ENCODE measurements at regions not wholly inside any gene's neighbourhood (a gene's known extent, or its start where the extent isn't known, plus 50 kb on each side); places are given as distances from the start of the nearest gene placed in this dataset.

DNA sequence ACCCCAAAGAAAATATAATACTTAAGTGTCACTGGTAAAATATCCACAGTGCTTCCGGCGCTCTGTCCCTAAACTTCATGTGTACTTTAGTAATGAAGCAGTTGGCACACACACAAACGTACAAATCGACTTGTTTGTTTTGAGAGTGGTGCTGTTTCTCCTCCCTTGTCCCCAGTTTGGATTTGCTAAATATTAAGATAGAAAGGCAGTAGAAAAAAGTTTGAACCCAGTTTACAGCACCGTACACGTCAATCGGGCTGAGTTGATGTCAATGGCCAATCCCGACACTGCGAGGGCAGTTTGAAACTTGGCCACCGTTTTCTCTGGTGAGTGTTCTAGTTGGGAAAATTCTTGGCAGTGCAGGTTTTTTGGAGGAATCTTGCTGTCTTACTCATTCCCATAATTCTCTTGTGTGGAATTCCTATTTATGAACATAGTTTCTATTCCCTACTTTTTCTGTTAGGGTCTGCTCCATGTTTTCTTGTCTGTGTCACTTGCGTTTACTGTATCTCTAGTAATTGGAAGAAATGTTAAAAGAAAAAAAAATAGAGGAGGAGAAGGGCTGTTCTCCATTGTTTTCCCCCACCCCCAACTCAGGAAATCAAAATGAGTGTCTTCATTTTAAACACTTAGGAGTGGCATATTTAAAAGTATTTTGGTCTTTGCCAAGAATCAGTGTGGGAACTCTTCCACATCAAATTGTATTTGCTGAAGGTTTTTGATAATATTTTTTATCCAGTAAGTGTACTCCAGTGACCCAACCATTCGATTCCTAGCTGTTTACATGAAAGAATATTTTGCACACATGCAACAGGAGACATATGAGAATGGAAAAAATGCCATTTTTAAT lies 72.3 kb downstream of the OR2B2 start (continued):
- TF ChIP-seq, protein P1, sequence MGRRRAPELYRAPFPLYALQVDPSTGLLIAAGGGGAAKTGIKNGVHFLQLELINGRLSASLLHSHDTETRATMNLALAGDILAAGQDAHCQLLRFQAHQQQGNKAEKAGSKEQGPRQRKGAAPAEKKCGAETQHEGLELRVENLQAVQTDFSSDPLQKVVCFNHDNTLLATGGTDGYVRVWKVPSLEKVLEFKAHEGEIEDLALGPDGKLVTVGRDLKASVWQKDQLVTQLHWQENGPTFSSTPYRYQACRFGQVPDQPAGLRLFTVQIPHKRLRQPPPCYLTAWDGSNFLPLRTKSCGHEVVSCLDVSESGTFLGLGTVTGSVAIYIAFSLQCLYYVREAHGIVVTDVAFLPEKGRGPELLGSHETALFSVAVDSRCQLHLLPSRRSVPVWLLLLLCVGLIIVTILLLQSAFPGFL (CRISPR knock-in tag; IDR thresholded peaks at IDR 0.05), result no peak
- TF ChIP-seq, protein P2, sequence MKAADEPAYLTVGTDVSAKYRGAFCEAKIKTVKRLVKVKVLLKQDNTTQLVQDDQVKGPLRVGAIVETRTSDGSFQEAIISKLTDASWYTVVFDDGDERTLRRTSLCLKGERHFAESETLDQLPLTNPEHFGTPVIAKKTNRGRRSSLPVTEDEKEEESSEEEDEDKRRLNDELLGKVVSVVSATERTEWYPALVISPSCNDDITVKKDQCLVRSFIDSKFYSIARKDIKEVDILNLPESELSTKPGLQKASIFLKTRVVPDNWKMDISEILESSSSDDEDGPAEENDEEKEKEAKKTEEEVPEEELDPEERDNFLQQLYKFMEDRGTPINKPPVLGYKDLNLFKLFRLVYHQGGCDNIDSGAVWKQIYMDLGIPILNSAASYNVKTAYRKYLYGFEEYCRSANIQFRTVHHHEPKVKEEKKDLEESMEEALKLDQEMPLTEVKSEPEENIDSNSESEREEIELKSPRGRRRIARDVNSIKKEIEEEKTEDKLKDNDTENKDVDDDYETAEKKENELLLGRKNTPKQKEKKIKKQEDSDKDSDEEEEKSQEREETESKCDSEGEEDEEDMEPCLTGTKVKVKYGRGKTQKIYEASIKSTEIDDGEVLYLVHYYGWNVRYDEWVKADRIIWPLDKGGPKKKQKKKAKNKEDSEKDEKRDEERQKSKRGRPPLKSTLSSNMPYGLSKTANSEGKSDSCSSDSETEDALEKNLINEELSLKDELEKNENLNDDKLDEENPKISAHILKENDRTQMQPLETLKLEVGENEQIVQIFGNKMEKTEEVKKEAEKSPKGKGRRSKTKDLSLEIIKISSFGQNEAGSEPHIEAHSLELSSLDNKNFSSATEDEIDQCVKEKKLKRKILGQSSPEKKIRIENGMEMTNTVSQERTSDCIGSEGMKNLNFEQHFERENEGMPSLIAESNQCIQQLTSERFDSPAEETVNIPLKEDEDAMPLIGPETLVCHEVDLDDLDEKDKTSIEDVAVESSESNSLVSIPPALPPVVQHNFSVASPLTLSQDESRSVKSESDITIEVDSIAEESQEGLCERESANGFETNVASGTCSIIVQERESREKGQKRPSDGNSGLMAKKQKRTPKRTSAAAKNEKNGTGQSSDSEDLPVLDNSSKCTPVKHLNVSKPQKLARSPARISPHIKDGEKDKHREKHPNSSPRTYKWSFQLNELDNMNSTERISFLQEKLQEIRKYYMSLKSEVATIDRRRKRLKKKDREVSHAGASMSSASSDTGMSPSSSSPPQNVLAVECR (CRISPR knock-in tag; IDR thresholded peaks at IDR 0.05; ENCODE audit: borderline replicate concordance), result peak; percentile 53; the same call in 1 of the 2 replicates
- TF ChIP-seq POLR2G (IDR thresholded peaks at IDR 0.05; ENCODE audit: low read depth, low read length) (peak; percentile 66), LCORL (IDR thresholded peaks at IDR 0.05) (no peak), LCORL (CRISPR knock-in tag; IDR thresholded peaks at IDR 0.05) (peak; percentile 34; the same call in 1 of the 2 replicates), NONO (IDR thresholded peaks at IDR 0.05) (no peak), NONO (CRISPR knock-in tag; conservative IDR thresholded peaks at IDR 0.05) (no peak), SP2 (CRISPR knock-in tag; IDR thresholded peaks at IDR 0.05) (0 out of 2 replicates have a peak, but pooled peaks have one; percentile 0), FOXA3 (CRISPR knock-in tag; IDR thresholded peaks at IDR 0.05) (peak; percentile 49; the same call in 1 of the 2 replicates), HOXA3 (CRISPR knock-in tag; IDR thresholded peaks at IDR 0.05) (peak; percentile 33; the same call in 1 of the 2 replicates), ELF1 (CRISPR knock-in tag; IDR thresholded peaks at IDR 0.05) (no peak), CREB1 (IDR thresholded peaks at IDR 0.05) (peak; percentile 50; the same call in 1 of the 2 replicates), CREB1 (CRISPR knock-in tag; IDR thresholded peaks at IDR 0.05) (peak; percentile 89), SIX1 (CRISPR knock-in tag; IDR thresholded peaks at IDR 0.05; ENCODE audit: borderline replicate concordance) (0 out of 2 replicates have a peak, but pooled peaks have one; percentile 14), FOXP1 (IDR thresholded peaks at IDR 0.05) (no peak), FOXP1 (CRISPR knock-in tag; IDR thresholded peaks at IDR 0.05) (0 out of 2 replicates have a peak, but pooled peaks have one; percentile 28), POLR2AphosphoS5 (IDR thresholded peaks at IDR 0.05; ENCODE audit: low read depth, low read length) (peak; percentile 55)
- TF ChIP-seq, protein P3, sequence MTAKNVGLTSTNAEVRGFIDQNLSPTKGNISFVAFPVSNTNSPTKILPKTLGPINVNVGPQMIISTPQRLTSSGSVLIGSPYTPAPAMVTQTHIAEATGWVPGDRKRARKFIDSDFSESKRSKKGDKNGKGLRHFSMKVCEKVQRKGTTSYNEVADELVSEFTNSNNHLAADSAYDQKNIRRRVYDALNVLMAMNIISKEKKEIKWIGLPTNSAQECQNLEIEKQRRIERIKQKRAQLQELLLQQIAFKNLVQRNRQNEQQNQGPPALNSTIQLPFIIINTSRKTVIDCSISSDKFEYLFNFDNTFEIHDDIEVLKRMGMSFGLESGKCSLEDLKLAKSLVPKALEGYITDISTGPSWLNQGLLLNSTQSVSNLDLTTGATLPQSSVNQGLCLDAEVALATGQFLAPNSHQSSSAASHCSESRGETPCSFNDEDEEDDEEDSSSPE (CRISPR knock-in tag; IDR thresholded peaks at IDR 0.05), result peak; percentile 95
- TF ChIP-seq, protein P4, sequence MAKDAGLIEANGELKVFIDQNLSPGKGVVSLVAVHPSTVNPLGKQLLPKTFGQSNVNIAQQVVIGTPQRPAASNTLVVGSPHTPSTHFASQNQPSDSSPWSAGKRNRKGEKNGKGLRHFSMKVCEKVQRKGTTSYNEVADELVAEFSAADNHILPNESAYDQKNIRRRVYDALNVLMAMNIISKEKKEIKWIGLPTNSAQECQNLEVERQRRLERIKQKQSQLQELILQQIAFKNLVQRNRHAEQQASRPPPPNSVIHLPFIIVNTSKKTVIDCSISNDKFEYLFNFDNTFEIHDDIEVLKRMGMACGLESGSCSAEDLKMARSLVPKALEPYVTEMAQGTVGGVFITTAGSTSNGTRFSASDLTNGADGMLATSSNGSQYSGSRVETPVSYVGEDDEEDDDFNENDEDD (CRISPR knock-in tag; IDR thresholded peaks at IDR 0.05; ENCODE audit: borderline replicate concordance), result peak; percentile 97
- TF ChIP-seq, protein P5, sequence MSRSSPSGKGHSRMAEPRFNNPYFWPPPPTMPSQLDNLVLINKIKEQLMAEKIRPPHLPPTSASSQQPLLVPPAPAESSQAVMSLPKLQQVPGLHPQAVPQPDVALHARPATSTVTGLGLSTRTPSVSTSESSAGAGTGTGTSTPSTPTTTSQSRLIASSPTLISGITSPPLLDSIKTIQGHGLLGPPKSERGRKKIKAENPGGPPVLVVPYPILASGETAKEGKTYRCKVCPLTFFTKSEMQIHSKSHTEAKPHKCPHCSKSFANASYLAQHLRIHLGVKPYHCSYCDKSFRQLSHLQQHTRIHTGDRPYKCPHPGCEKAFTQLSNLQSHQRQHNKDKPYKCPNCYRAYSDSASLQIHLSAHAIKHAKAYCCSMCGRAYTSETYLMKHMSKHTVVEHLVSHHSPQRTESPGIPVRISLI (CRISPR knock-in tag; IDR thresholded peaks at IDR 0.05; ENCODE audit: borderline replicate concordance), result peak; percentile 35; the same call in 1 of the 2 replicates
- TF ChIP-seq, protein P6, sequence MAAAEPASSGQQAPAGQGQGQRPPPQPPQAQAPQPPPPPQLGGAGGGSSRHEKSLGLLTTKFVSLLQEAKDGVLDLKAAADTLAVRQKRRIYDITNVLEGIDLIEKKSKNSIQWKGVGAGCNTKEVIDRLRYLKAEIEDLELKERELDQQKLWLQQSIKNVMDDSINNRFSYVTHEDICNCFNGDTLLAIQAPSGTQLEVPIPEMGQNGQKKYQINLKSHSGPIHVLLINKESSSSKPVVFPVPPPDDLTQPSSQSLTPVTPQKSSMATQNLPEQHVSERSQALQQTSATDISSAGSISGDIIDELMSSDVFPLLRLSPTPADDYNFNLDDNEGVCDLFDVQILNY (CRISPR knock-in tag; conservative IDR thresholded peaks at IDR 0.05), result peak; percentile 95

Measured in HepG2 (cell line).